Activated CD4-positive, alpha-beta memory T cell treated with anti-CD3 and anti-CD28 coated beads, Interleukin-2, amount 10 ng/mL, durations not matched to agents 7 days and 5 days (primary cell): ENCODE measurements at regions not wholly inside any gene's neighbourhood (a gene's known extent, or its start where the extent isn't known, plus 50 kb on each side); places are given as distances from the start of the nearest gene placed in this dataset.

Experiments used
- CTCF ChIA-PET: fragments of 350-600 bp; sonication (Branson Sonifier 250); formaldehyde crosslinking; loops from one replicate; lab custom pipeline; 2021; ENCODE audit warnings: antibody characterized with exemption, inconsistent platforms; lab: Charles Lee
- POLR2A ChIA-PET: fragments of 350-600 bp; sonication (Branson Sonifier 250); formaldehyde crosslinking; loops from one replicate; lab custom pipeline; 2021; ENCODE audit warnings: antibody characterized with exemption; lab: Charles Lee
- DNase-seq: peaks from one replicate; pipeline ENCODE4 v3.0.0-alpha.2; 2020
- H3K27ac Mint-ChIP-seq: one replicate; pipeline ENCODE4 v1.8.0; 2021; ENCODE audit warnings: mild to moderate bottlenecking, mixed read lengths
- H3K27me3 Mint-ChIP-seq: one replicate; pipeline ENCODE4 v1.8.0; 2021; ENCODE audit warnings: mixed read lengths
- H3K36me3 Mint-ChIP-seq: one replicate; pipeline ENCODE4 v1.8.0; 2021; ENCODE audit warnings: low read depth, mixed read lengths
- H3K4me1 Mint-ChIP-seq: one replicate; pipeline ENCODE4 v1.8.0; 2021; ENCODE audit warnings: mixed read lengths
- H3K4me3 Mint-ChIP-seq: one replicate; pipeline ENCODE4 v1.8.0; 2021; ENCODE audit warnings: mild to moderate bottlenecking, mixed read lengths
- H3K9me3 Mint-ChIP-seq: one replicate; pipeline ENCODE4 v1.8.0; 2021; ENCODE audit warnings: mixed read lengths

- H3K27me3 Mint-ChIP-seq: peaks cover 19% of the 10 kb centered on the region
- H3K36me3 Mint-ChIP-seq: no peaks in the 10 kb centered on the region
- no peaks in the 10 kb centered on the region for H3K4me1 Mint-ChIP-seq
- H3K4me3 Mint-ChIP-seq: no peak overlapping the region
- no peaks in the 10 kb centered on the region for H3K9me3 Mint-ChIP-seq
- CTCF ChIA-PET: no interaction called here
- H3K27ac Mint-ChIP-seq: no peak overlapping the region
- DNase-seq: no peak
- POLR2A ChIA-PET: no interaction called here
These were observed 148.0 kb downstream of the MCHR2 start for GRCh38 chr6:99846006-99846405.

- peaks cover 11% of the 10 kb centered on the region for H3K27me3 Mint-ChIP-seq
These were observed 143.2 kb downstream of the MCHR2 start for GRCh38 chr6:99850841-99851240.

GRCh38 chr6:99852031-99852430 lies 142.0 kb downstream of the MCHR2 start:
- no peaks in the 10 kb centered on the region for H3K9me3 Mint-ChIP-seq
- POLR2A ChIA-PET: no interaction called here

More at GRCh38 chr6:99850841-99851240, 143.2 kb downstream of the MCHR2 start:
- Mint-ChIP-seq H3K27ac (no peak overlapping the region), H3K4me1 (no peaks in the 10 kb centered on the region), H3K4me3 (no peak overlapping the region), H3K36me3 (no peaks in the 10 kb centered on the region), H3K9me3 (no peaks in the 10 kb centered on the region)
- no peak for DNase-seq
- CTCF ChIA-PET: no interaction called here
- POLR2A ChIA-PET: no interaction called here

GRCh38 chr6:99867026-99867425 lies 127.0 kb downstream of the MCHR2 start:
- POLR2A ChIA-PET: no interaction called here
- H3K27ac Mint-ChIP-seq: no peak overlapping the region

More at GRCh38 chr6:99852031-99852430, 142.0 kb downstream of the MCHR2 start:
- Mint-ChIP-seq H3K27me3 (peaks cover 16% of the 10 kb centered on the region), H3K4me3 (no peak overlapping the region), H3K27ac (no peak overlapping the region), H3K4me1 (no peaks in the 10 kb centered on the region), H3K36me3 (no peaks in the 10 kb centered on the region)
- DNase-seq: no peak
- CTCF ChIA-PET: interaction anchor here (1.4 kb wide), 1 partner anchor 16 kb away, joined by 5 read pairs; no protein-coding TSS in a partner anchor

GRCh38 chr6:99868074-99868702 lies 125.8 kb downstream of the MCHR2 start:
- Mint-ChIP-seq H3K36me3 (no peaks in the 10 kb centered on the region), H3K27ac (no peak overlapping the region), H3K27me3 (peaks cover 40% of the 10 kb centered on the region), H3K4me1 (no peaks in the 10 kb centered on the region), H3K4me3 (no peak overlapping the region), H3K9me3 (no peaks in the 10 kb centered on the region)
- DNase-seq: peak; percentile 68
- POLR2A ChIA-PET: no interaction called here
- CTCF ChIA-PET: interaction anchor here (0.6 to 3.0 kb wide), 37 partner anchors 8 to 706 kb away, joined by 3 to 42 read pairs (median 4); no protein-coding TSS in a partner anchor

More at GRCh38 chr6:99867026-99867425, 127.0 kb downstream of the MCHR2 start:
- Mint-ChIP-seq H3K4me1 (no peaks in the 10 kb centered on the region), H3K9me3 (no peaks in the 10 kb centered on the region), H3K27me3 (peaks cover 37% of the 10 kb centered on the region), H3K4me3 (no peak overlapping the region), H3K36me3 (no peaks in the 10 kb centered on the region)
- CTCF ChIA-PET: interaction anchor here (1.0 to 1.6 kb wide), 3 partner anchors 40 to 707 kb away, joined by 3 to 4 read pairs (median 3); no protein-coding TSS in a partner anchor
- no peak for DNase-seq
